Transverse colon (tissue), 4 donors: ENCODE measurements at regions not wholly inside any gene's neighbourhood (a gene's known extent, or its start where the extent isn't known, plus 50 kb on each side); places are given as distances from the start of the nearest gene placed in this dataset.

ENCODE experiments used
- CTCF ChIP-seq, 5 experiments: fragments of 200-600 bp in 3 of 5; fragments of 450-650 bp in 2 of 5; sonication (generic) in 3 of 5; IDR thresholded peaks; 1 replicate in 2 of 5; 2 replicates in 3 of 5; pipeline ENCODE4 v1.5.1; 2016 to 2017; ENCODE audit warnings: antibody characterized with exemption in 5 of 5, inconsistent platforms in 3 of 5, mild to moderate bottlenecking in 2 of 5, moderate library complexity in 1 of 5
- EP300 ChIP-seq: sonication (generic); formaldehyde crosslinking; IDR thresholded peaks from one replicate; pipeline ENCODE4 v1.6.1; 2017; ENCODE audit warnings: antibody characterized with exemption, low read depth
- POLR2A ChIP-seq: fragments of 450-650 bp; IDR thresholded peaks from one replicate; pipeline ENCODE4 v1.6.1; 2016; ENCODE audit warnings: antibody characterized with exemption, mild to moderate bottlenecking, moderate library complexity
- POLR2AphosphoS5 ChIP-seq, 3 donors: sonication (generic); formaldehyde crosslinking; IDR thresholded peaks; one replicate each; pipeline ENCODE4 v1.6.1; 2016; ENCODE audit warnings: antibody characterized with exemption in 3 of 3

GRCh38 chr6:88369262-88369661 is 203.1 kb upstream of the CNR1 start:
- TF ChIP-seq CTCF (IDR thresholded peaks at IDR 0.05) (no peak), POLR2A (no peak), EP300 (no peak), POLR2AphosphoS5 (IDR thresholded peaks at IDR 0.05) (no peak)
